IMR-90 (cell line): ENCODE measurements at regions not wholly inside any gene's neighbourhood (a gene's known extent, or its start where the extent isn't known, plus 50 kb on each side); places are given as distances from the start of the nearest gene placed in this dataset.

ENCODE experiments used
- ATAC-seq: fragments of 200-7000 bp; cut with Tn5 transposase; 2 replicates; pipeline ENCODE4 v1.9.1; 2020; ENCODE audit warnings: low read depth, mild to moderate bottlenecking, moderate library complexity
- BruUV-seq: library from RNA; stranded (reverse); fragments of 400-500 nt; replicated peaks from 2 replicates; lab custom pipeline; 2021; lab: Mats Ljungman, UMichigan
- CTCF ChIA-PET: fragments of 300-600 bp; formaldehyde crosslinking; extraction: SDS; loops from one replicate; lab custom pipeline; 2021; ENCODE audit warnings: antibody characterized with exemption; lab: Yijun Ruan, JAX
- POLR2A ChIA-PET: fragments of 300-600 bp; sonication (Branson Sonifier 250); formaldehyde crosslinking; loops from one replicate; lab custom pipeline; 2022; ENCODE audit warnings: antibody characterized with exemption; ENCODE audit not compliant: unreplicated experiment; lab: Charles Lee
- DNase-seq: peaks from one replicate; pipeline ENCODE4 v3.0.0; 2013
- H2AFZ ChIP-seq: replicated peaks from 2 replicates; pipeline ENCODE3; 2013; ENCODE audit warnings: low read length, mild to moderate bottlenecking; ENCODE audit not compliant: poor library complexity
- H2AK5ac ChIP-seq: 2 replicates; pipeline ENCODE4 v1.6.1; 2013; ENCODE audit warnings: low read depth, low read length, inconsistent platforms
- H2AK9ac ChIP-seq: replicated peaks from 2 replicates; pipeline ENCODE3; 2013; ENCODE audit warnings: mild to moderate bottlenecking, low read depth, low read length, moderate library complexity; ENCODE audit not compliant: poor library complexity
- H2BK120ac ChIP-seq: 2 replicates; pipeline ENCODE4 v1.6.1; 2013; ENCODE audit warnings: low read depth, low read length, inconsistent platforms
- H2BK15ac ChIP-seq: 3 replicates; pipeline ENCODE4 v1.6.1; 2013; ENCODE audit warnings: low read depth, low read length, inconsistent platforms
- H2BK20ac ChIP-seq: 2 replicates; pipeline ENCODE4 v1.6.1; 2013; ENCODE audit warnings: low read depth, mild to moderate bottlenecking, inconsistent platforms, low read length, moderate library complexity
- H2BK5ac ChIP-seq: 2 replicates; pipeline ENCODE4 v1.6.1; 2013; ENCODE audit warnings: mild to moderate bottlenecking, low read depth, low read length, inconsistent platforms; ENCODE audit not compliant: poor library complexity, severe bottlenecking
- H3K14ac ChIP-seq: replicated peaks from 2 replicates; pipeline ENCODE4 v1.6.1; 2013; ENCODE audit warnings: low read depth, low read length, inconsistent platforms
- H3K18ac ChIP-seq: 2 replicates; pipeline ENCODE4 v1.6.1; 2013; ENCODE audit warnings: low read depth, low read length, control low read depth
- H3K23ac ChIP-seq: 2 replicates; pipeline ENCODE4 v1.6.1; 2013; ENCODE audit warnings: low read depth, low read length, inconsistent platforms
- H3K27ac ChIP-seq: 2 replicates; pipeline ENCODE4 v1.5.1; 2013; ENCODE audit warnings: mild to moderate bottlenecking, control low read depth, low read length; ENCODE audit not compliant: insufficient read depth
- H3K27me3 ChIP-seq: 2 replicates; pipeline ENCODE4 v1.6.1; 2013; ENCODE audit warnings: low read length; ENCODE audit not compliant: control insufficient read depth, insufficient read depth
- H3K36me3 ChIP-seq: 2 replicates; pipeline ENCODE4 v1.6.1; 2013; ENCODE audit warnings: low read length, mixed read lengths; ENCODE audit not compliant: control insufficient read depth, insufficient read depth
- H3K4ac ChIP-seq: 2 replicates; pipeline ENCODE4 v1.6.1; 2013; ENCODE audit warnings: low read depth, low read length, inconsistent platforms
- H3K4me1 ChIP-seq: 2 replicates; pipeline ENCODE4 v1.6.1; 2013; ENCODE audit warnings: low read length, mixed read lengths; ENCODE audit not compliant: control insufficient read depth, insufficient read depth
- H3K4me2 ChIP-seq: 2 replicates; pipeline ENCODE4 v1.6.1; 2013; ENCODE audit warnings: low read depth, mild to moderate bottlenecking, control low read depth, low read length, moderate library complexity
- H3K4me3 ChIP-seq: 2 replicates; pipeline ENCODE4 v1.5.1; 2013; ENCODE audit warnings: low read depth, mild to moderate bottlenecking, control low read depth, low read length, moderate library complexity; ENCODE audit not compliant: insufficient read depth
- H3K56ac ChIP-seq: 2 replicates; pipeline ENCODE4 v1.6.1; 2013; ENCODE audit warnings: low read length, inconsistent platforms; ENCODE audit not compliant: insufficient read depth; ENCODE audit errors: extremely low read depth
- H3K79me1 ChIP-seq, 2 experiments: 2 replicates each; pipeline ENCODE4 v1.6.1; 2013; ENCODE audit warnings: low read length in 2 of 2, inconsistent platforms in 1 of 2, low read depth in 1 of 2
- H3K9ac ChIP-seq: 2 replicates; pipeline ENCODE4 v1.6.1; 2013; ENCODE audit warnings: low read depth, low read length, control low read depth
- H3K9me1 ChIP-seq: 2 replicates; pipeline ENCODE4 v1.6.1; 2013; ENCODE audit warnings: low read length, inconsistent platforms; ENCODE audit not compliant: insufficient read depth
- H3K9me3 ChIP-seq: 2 replicates; pipeline ENCODE4 v1.6.1; 2013; ENCODE audit warnings: low read length; ENCODE audit not compliant: control insufficient read depth, insufficient read depth
- H4K20me1 ChIP-seq: 2 replicates; pipeline ENCODE4 v1.6.1; 2013; ENCODE audit warnings: low read length, inconsistent platforms; ENCODE audit not compliant: insufficient read depth
- H4K5ac ChIP-seq: 2 replicates; pipeline ENCODE4 v1.6.1; 2013; ENCODE audit warnings: mild to moderate bottlenecking, low read depth, low read length, control low read depth
- H4K8ac ChIP-seq, 2 experiments: 2 replicates each; pipeline ENCODE4 v1.6.1; 2013; ENCODE audit warnings: low read depth in 2 of 2, low read length in 2 of 2, control low read depth in 1 of 2, inconsistent platforms in 1 of 2
- H4K91ac ChIP-seq: 2 replicates; pipeline ENCODE4 v1.6.1; 2013; ENCODE audit warnings: low read depth, low read length, inconsistent platforms; ENCODE audit not compliant: insufficient read depth
- BHLHE40 ChIP-seq: fragments of 150-350 bp; IDR thresholded peaks from 2 replicates; pipeline ENCODE4 v1.6.1; 2016; ENCODE audit warnings: mild to moderate bottlenecking, low read depth, low read length
- CEBPB ChIP-seq: IDR thresholded peaks from 2 replicates; pipeline ENCODE4 v1.6.1; 2012; ENCODE audit warnings: low read depth, low read length, improper control_type of control experiment
- CHD1 ChIP-seq: IDR thresholded peaks from 2 replicates; pipeline ENCODE4 v1.6.1; 2012; ENCODE audit warnings: low read depth, low read length, improper control_type of control experiment
- FOS ChIP-seq: fragments of 150-350 bp; IDR thresholded peaks from 2 replicates; pipeline ENCODE4 v1.6.1; 2016; ENCODE audit warnings: low read depth, low read length
- MAFK ChIP-seq: IDR thresholded peaks from 2 replicates; pipeline ENCODE4 v1.6.1; 2012; ENCODE audit warnings: low read depth, low read length, improper control_type of control experiment
- MAZ ChIP-seq: IDR thresholded peaks from 2 replicates; pipeline ENCODE4 v1.6.1; 2012; ENCODE audit warnings: low read depth, mild to moderate bottlenecking, low read length, improper control_type of control experiment, moderate library complexity, borderline replicate concordance
- MXI1 ChIP-seq: IDR thresholded peaks from 2 replicates; pipeline ENCODE4 v1.6.1; 2012; ENCODE audit warnings: low read depth, mild to moderate bottlenecking, low read length, moderate library complexity, borderline replicate concordance
- NFE2L2 ChIP-seq: fragments of 150-350 bp; IDR thresholded peaks from 2 replicates; pipeline ENCODE4 v1.6.1; 2016; ENCODE audit warnings: low read depth, mild to moderate bottlenecking, low read length
- POLR2A ChIP-seq: IDR thresholded peaks from 2 replicates; pipeline ENCODE4 v1.6.1; 2012; ENCODE audit warnings: mild to moderate bottlenecking, low read depth, low read length
- RAD21 ChIP-seq: IDR thresholded peaks from 2 replicates; pipeline ENCODE4 v1.6.1; 2012; ENCODE audit warnings: low read length, improper control_type of control experiment
- RCOR1 ChIP-seq: IDR thresholded peaks from 2 replicates; pipeline ENCODE4 v1.6.1; 2012; ENCODE audit warnings: mild to moderate bottlenecking, low read length, improper control_type of control experiment; ENCODE audit not compliant: insufficient replicate concordance
- RFX5 ChIP-seq: IDR thresholded peaks from 2 replicates; pipeline ENCODE4 v1.8.0; 2012; ENCODE audit warnings: low read depth, mild to moderate bottlenecking, low read length, moderate library complexity
- SMC3 ChIP-seq: fragments of 150-350 bp; IDR thresholded peaks from 2 replicates; pipeline ENCODE4 v1.6.1; 2016; ENCODE audit warnings: low read depth, mild to moderate bottlenecking, antibody characterized with exemption, low read length, moderate library complexity
- WGBS, 2 experiments: methylation state at CpG; one replicate each; pipeline versions ENCODE4 v1.1.5 to v1.1.7; 2013; ENCODE audit warnings: missing lambda C conversion rate in 2 of 2; ENCODE audit not compliant: insufficient read length in 1 of 2; ENCODE audit errors: extremely low coverage in 2 of 2; 5-methylcytosine and 5-hydroxymethylcytosine counted together
- dilution Hi-C: fragments of 300-500 bp; cut with HindIII; formaldehyde crosslinking; loops from one replicate; pipeline ENCODE4 v1.14.3; 2018; ENCODE audit warnings: low sequenced_read_pairs; ENCODE audit not compliant: unreplicated experiment
- in situ Hi-C: fragments of 300-500 bp; cut with MboI; formaldehyde crosslinking; loops from 3 replicates; pipeline ENCODE4 v1.14.3; 2019; ENCODE audit warnings: low sequenced_read_pairs, inconsistent platforms, mixed read lengths
- intact Hi-C: fragments of 100-400 bp; cut with micrococcal nuclease; formaldehyde crosslinking; loops from 2 replicates; pipeline ENCODE4 v1.10.0; 2022
- TF ChIP-seq, protein P1 (sequence below): fragments of 150-350 bp; IDR thresholded peaks from 2 replicates; pipeline ENCODE4 v1.6.1; 2017; ENCODE audit warnings: mild to moderate bottlenecking, antibody characterized with exemption, low read length, low read depth
- TF ChIP-seq, protein P2 (sequence below): conservative IDR thresholded peaks from 2 replicates; pipeline ENCODE4 v1.5.1; 2012; ENCODE audit warnings: mild to moderate bottlenecking, low read depth, low read length, improper control_type of control experiment
- TF ChIP-seq, protein P3 (sequence below): fragments of 150-350 bp; IDR thresholded peaks from 2 replicates; pipeline ENCODE4 v1.6.1; 2016; ENCODE audit warnings: low read depth, mild to moderate bottlenecking, low read length, moderate library complexity, borderline replicate concordance

DNA sequence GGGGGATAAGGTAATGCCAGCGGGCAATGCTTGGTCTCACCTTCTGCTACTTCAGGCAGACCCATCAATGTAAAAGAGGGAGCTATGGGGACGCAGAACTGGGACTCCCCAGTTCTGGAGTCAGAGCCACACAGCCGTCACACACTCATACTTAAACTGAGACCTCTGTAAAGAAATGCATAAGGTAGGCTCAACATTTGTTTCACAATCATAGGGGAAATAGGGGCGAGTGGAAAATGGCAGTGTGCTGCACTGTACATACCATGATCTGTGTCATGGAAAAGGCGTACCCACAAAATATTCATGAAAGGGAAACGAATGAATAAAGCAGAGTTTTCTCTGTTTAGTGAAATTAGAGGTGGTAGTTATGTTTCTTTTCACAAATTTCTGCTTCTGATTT, 318.0 kb upstream of the NPVF start:
- no peak overlapping the region for H3K18ac ChIP-seq
- CTCF ChIA-PET, result no interaction called here
- no peak overlapping the region for H3K56ac ChIP-seq
- no CpG with 5 or more reads among the region's 6 CpGs for WGBS, 2 experiments
- no peak overlapping the region for H4K91ac ChIP-seq
- no peak overlapping the region for H2BK120ac ChIP-seq
- H2AFZ ChIP-seq, result no peak overlapping the region
- POLR2A ChIA-PET, result no interaction called here
- H3K23ac ChIP-seq, result no peak overlapping the region
- no peak overlapping the region for H2AK9ac ChIP-seq
- H4K8ac ChIP-seq, result no peak overlapping the region
- H3K27ac ChIP-seq, result no peak overlapping the region
- intact Hi-C loops, result no loop called here
- no peaks in the 10 kb centered on the region for H3K36me3 ChIP-seq
- no peak overlapping the region for H3K4me3 ChIP-seq
- dilution Hi-C loops, result no loop called here
- no peaks in the 10 kb centered on the region for H3K9me1 ChIP-seq
- TF ChIP-seq NFE2L2, result no peak
- no peak for TF ChIP-seq CEBPB
- no peak for TF ChIP-seq POLR2A
- TF ChIP-seq BHLHE40, result no peak
- TF ChIP-seq, protein P1, sequence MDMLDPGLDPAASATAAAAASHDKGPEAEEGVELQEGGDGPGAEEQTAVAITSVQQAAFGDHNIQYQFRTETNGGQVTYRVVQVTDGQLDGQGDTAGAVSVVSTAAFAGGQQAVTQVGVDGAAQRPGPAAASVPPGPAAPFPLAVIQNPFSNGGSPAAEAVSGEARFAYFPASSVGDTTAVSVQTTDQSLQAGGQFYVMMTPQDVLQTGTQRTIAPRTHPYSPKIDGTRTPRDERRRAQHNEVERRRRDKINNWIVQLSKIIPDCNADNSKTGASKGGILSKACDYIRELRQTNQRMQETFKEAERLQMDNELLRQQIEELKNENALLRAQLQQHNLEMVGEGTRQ, result no peak
- no peak for TF ChIP-seq RCOR1
- TF ChIP-seq MAFK, result no peak
- no peak for TF ChIP-seq SMC3
- TF ChIP-seq, protein P2, sequence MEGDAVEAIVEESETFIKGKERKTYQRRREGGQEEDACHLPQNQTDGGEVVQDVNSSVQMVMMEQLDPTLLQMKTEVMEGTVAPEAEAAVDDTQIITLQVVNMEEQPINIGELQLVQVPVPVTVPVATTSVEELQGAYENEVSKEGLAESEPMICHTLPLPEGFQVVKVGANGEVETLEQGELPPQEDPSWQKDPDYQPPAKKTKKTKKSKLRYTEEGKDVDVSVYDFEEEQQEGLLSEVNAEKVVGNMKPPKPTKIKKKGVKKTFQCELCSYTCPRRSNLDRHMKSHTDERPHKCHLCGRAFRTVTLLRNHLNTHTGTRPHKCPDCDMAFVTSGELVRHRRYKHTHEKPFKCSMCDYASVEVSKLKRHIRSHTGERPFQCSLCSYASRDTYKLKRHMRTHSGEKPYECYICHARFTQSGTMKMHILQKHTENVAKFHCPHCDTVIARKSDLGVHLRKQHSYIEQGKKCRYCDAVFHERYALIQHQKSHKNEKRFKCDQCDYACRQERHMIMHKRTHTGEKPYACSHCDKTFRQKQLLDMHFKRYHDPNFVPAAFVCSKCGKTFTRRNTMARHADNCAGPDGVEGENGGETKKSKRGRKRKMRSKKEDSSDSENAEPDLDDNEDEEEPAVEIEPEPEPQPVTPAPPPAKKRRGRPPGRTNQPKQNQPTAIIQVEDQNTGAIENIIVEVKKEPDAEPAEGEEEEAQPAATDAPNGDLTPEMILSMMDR, result no peak
- no peak for TF ChIP-seq RAD21
- TF ChIP-seq, protein P3, sequence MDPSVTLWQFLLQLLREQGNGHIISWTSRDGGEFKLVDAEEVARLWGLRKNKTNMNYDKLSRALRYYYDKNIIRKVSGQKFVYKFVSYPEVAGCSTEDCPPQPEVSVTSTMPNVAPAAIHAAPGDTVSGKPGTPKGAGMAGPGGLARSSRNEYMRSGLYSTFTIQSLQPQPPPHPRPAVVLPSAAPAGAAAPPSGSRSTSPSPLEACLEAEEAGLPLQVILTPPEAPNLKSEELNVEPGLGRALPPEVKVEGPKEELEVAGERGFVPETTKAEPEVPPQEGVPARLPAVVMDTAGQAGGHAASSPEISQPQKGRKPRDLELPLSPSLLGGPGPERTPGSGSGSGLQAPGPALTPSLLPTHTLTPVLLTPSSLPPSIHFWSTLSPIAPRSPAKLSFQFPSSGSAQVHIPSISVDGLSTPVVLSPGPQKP, result no peak
- no peak for TF ChIP-seq RFX5
- TF ChIP-seq MXI1, result no peak
- no peak for TF ChIP-seq MAZ
- no peak for TF ChIP-seq CHD1
- TF ChIP-seq FOS, result no peak
- no peak overlapping the region for H2BK20ac ChIP-seq
- no peaks in the 10 kb centered on the region for H3K4me1 ChIP-seq
- in situ Hi-C loops, result no loop called here
- no peak overlapping the region for H3K14ac ChIP-seq
- DNase-seq, result no peak
- H3K27me3 ChIP-seq, result no peaks in the 10 kb centered on the region
- ATAC-seq, result no peak
- no peaks in the 10 kb centered on the region for H3K79me1 ChIP-seq
- no peaks in the 10 kb centered on the region for H3K9me3 ChIP-seq
- H3K4me2 ChIP-seq, result no peak overlapping the region
- H2BK5ac ChIP-seq, result no peak overlapping the region
- H3K9ac ChIP-seq, result no peak overlapping the region
- no peak overlapping the region for H4K5ac ChIP-seq
- H3K4ac ChIP-seq, result no peak overlapping the region
- no TSS peak for BruUV-seq
- H2BK15ac ChIP-seq, result no peak overlapping the region
- H4K20me1 ChIP-seq, result no peaks in the 10 kb centered on the region
- no peak overlapping the region for H2AK5ac ChIP-seq
